Astrocyte of the spinal cord (primary cell): ENCODE measurements at regions not wholly inside any gene's neighbourhood (a gene's known extent, or its start where the extent isn't known, plus 50 kb on each side); places are given as distances from the start of the nearest gene placed in this dataset.

Source experiments
- DNase-seq: peaks from one replicate; pipeline ENCODE4 v3.0.0; 2011; ENCODE audit warnings: low read depth, low spot score
- H3K4me3 ChIP-seq: 2 replicates; pipeline ENCODE4 v1.5.1; 2011; ENCODE audit warnings: low read depth, mild to moderate bottlenecking, low read length, moderate library complexity
- in situ Hi-C: cut with HindIII; loops from 2 replicates; pipeline ENCODE4 v1.10.0; 2017; ENCODE audit warnings: low sequenced_read_pairs
- TF ChIP-seq, protein P1 (sequence below): IDR thresholded peaks from 2 replicates; pipeline ENCODE4 v1.5.1; 2012; ENCODE audit warnings: low read depth, mild to moderate bottlenecking, low read length, inconsistent platforms

- DNase-seq: peak; percentile 41
- in situ Hi-C loops: no loop called here
- no peak overlapping the region for H3K4me3 ChIP-seq
- TF ChIP-seq, protein P1, sequence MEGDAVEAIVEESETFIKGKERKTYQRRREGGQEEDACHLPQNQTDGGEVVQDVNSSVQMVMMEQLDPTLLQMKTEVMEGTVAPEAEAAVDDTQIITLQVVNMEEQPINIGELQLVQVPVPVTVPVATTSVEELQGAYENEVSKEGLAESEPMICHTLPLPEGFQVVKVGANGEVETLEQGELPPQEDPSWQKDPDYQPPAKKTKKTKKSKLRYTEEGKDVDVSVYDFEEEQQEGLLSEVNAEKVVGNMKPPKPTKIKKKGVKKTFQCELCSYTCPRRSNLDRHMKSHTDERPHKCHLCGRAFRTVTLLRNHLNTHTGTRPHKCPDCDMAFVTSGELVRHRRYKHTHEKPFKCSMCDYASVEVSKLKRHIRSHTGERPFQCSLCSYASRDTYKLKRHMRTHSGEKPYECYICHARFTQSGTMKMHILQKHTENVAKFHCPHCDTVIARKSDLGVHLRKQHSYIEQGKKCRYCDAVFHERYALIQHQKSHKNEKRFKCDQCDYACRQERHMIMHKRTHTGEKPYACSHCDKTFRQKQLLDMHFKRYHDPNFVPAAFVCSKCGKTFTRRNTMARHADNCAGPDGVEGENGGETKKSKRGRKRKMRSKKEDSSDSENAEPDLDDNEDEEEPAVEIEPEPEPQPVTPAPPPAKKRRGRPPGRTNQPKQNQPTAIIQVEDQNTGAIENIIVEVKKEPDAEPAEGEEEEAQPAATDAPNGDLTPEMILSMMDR: no peak
Measured at GRCh38 chr13:24097064-24097463, 63.5 kb upstream of the SPATA13 start.

DNA sequence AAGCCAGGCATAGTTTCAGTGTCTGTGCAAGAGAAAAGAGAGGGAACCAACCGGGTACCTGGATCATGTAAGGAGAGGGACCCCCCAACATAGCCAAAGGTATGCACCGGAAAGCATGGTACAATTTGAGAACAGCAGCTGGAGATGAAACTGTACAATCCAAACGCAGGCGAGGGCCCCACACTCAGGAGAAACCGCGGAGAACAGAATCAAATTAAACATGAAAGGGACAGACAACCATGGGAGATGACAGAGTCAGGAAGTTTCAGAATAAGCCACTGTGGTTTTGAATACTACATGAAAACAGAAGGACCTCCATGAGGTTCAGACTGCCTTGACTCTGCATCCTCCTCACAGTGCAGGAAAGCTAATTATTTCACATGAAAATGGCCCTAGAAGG lies 62.9 kb upstream of the SPATA13 start:
- in situ Hi-C loops: no loop called here
- no peak for DNase-seq

GRCh38 chr13:24099490-24099889 lies 61.0 kb upstream of the SPATA13 start:
- in situ Hi-C loops: no loop called here
- no peak for DNase-seq
- no peak overlapping the region for H3K4me3 ChIP-seq
- TF ChIP-seq, protein P1: no peak

More for the DNA sequence above, 62.9 kb upstream of the SPATA13 start:
- no peak overlapping the region for H3K4me3 ChIP-seq
- TF ChIP-seq, protein P1: no peak

DNA sequence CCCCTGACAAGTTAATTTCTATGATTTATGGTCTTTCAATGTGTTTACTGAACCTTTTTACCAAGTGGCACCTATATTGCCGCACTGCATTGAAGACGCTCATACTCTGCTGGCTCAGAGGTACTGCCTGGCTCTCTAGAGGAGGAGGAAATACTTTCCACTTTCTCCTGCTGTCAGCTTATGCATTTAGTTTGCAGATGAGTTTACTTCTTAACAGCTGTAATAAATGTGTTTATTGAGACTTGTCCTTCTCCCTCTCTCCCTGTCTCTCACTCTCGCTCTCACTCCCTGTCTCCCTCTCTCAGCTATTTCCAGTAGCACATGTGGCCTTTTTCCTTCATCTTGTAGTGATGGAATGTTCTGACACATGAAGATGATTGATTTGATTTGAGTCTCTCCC lies 60.3 kb upstream of the SPATA13 start:
- TF ChIP-seq, protein P1: no peak
- H3K4me3 ChIP-seq: no peak overlapping the region
- no peak for DNase-seq
- in situ Hi-C loops: no loop called here

- TF ChIP-seq, protein P1: no peak
- in situ Hi-C loops: no loop called here
- DNase-seq: no peak
- H3K4me3 ChIP-seq: no peak overlapping the region
Measured at GRCh38 chr13:24103782-24104372, 56.6 kb upstream of the SPATA13 start.

DNA sequence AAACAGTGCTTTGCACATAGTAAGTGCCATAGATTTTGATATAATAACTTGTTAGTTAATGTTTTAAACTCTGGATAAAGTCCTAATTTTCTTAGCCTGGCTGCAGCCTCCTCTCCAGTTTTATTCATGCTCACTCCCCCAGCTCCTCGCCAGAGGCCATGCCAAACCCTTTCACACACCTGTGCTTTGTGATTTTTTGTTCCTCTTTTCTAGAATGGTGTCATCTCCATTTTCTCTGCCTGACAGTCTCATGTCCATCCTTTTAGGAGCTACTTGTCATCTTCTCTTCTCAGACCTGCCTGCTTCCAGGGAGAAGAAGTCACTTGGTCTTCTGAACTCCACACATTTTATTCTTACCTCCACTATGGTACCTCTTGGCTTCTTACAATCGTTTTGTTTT lies 55.8 kb upstream of the SPATA13 start:
- no peak for DNase-seq
- H3K4me3 ChIP-seq: no peak overlapping the region
- TF ChIP-seq, protein P1: no peak
- in situ Hi-C loops: no loop called here
